PC-3 (cell line): ENCODE measurements at regions not wholly inside any gene's neighbourhood (a gene's known extent, or its start where the extent isn't known, plus 50 kb on each side); places are given as distances from the start of the nearest gene placed in this dataset.

Experiments
- ATAC-seq: fragments of 200-7000 bp; cut with Tn5 transposase; 2 replicates; pipeline ENCODE4 v1.9.1; 2020; ENCODE audit warnings: mild to moderate bottlenecking, moderate library complexity
- BruUV-seq: library from RNA; stranded (reverse); fragments of 400-500 nt; replicated peaks from 2 replicates; lab custom pipeline; 2021; lab: Mats Ljungman, UMichigan
- CTCF ChIA-PET: fragments of 300-600 bp; sonication (Branson Sonifier 250); formaldehyde crosslinking; loops from one replicate; lab custom pipeline; 2022; ENCODE audit warnings: antibody characterized with exemption; lab: Charles Lee
- POLR2A ChIA-PET: fragments of 300-600 bp; sonication (Branson Sonifier 250); formaldehyde crosslinking; loops from one replicate; lab custom pipeline; 2022; ENCODE audit warnings: antibody characterized with exemption; ENCODE audit not compliant: unreplicated experiment; lab: Charles Lee
- DNase-seq: peaks from one replicate; pipeline ENCODE4 v3.0.0-alpha.2; 2015
- H2AFZ ChIP-seq: fragments of 300-600 bp; sonication (generic); 2 replicates; pipeline ENCODE4 v1.6.0; 2016; ENCODE audit warnings: antibody characterized with exemption, low read length
- H3F3A ChIP-seq: fragments of 300-600 bp; sonication (generic); one replicate; pipeline ENCODE4 v1.6.0; 2017; ENCODE audit warnings: antibody characterized with exemption, low read length, control low read depth, mild to moderate bottlenecking; ENCODE audit not compliant: unreplicated experiment
- H3K27ac ChIP-seq: fragments of 300-600 bp; sonication (generic); 2 replicates; pipeline ENCODE4 v1.5.1; 2016; ENCODE audit warnings: mild to moderate bottlenecking, low read length
- H3K27me3 ChIP-seq: fragments of 300-600 bp; sonication (generic); 2 replicates; pipeline ENCODE4 v1.6.1; 2016; ENCODE audit warnings: low read length, mixed read lengths
- H3K36me3 ChIP-seq: fragments of 300-600 bp; sonication (generic); 2 replicates; pipeline ENCODE4 v1.6.1; 2016; ENCODE audit warnings: low read depth, mixed run types, low read length, mixed read lengths
- H3K4me1 ChIP-seq: fragments of 300-600 bp; sonication (generic); 2 replicates; pipeline ENCODE4 v1.5.1; 2016; ENCODE audit warnings: low read length; ENCODE audit not compliant: insufficient read depth
- H3K4me2 ChIP-seq: fragments of 300-600 bp; sonication (generic); 2 replicates; pipeline ENCODE4 v1.6.0; 2016; ENCODE audit warnings: low read length
- H3K4me3 ChIP-seq: fragments of 300-600 bp; sonication (generic); 2 replicates; pipeline ENCODE4 v1.5.1; 2016; ENCODE audit warnings: mild to moderate bottlenecking, low read length, mixed read lengths
- H3K79me2 ChIP-seq: fragments of 300-600 bp; sonication (generic); 2 replicates; pipeline ENCODE4 v1.6.1; 2017; ENCODE audit warnings: low read length, mixed read lengths
- H3K9ac ChIP-seq: fragments of 300-600 bp; sonication (generic); 2 replicates; pipeline ENCODE4 v1.6.0; 2016; ENCODE audit warnings: mild to moderate bottlenecking, low read length
- H3K9me2 ChIP-seq: fragments of 300-600 bp; sonication (generic); replicated peaks from 2 replicates; pipeline ENCODE4 v1.6.1; 2016; ENCODE audit warnings: mixed run types, low read length, mixed read lengths
- H3K9me3 ChIP-seq: fragments of 300-600 bp; sonication (generic); 2 replicates; pipeline ENCODE4 v1.6.1; 2016; ENCODE audit warnings: low read length, mixed read lengths
- H4K20me1 ChIP-seq: fragments of 300-600 bp; sonication (generic); 2 replicates; pipeline ENCODE4 v1.6.1; 2016; ENCODE audit warnings: low read length, mixed read lengths
- CTCF ChIP-seq: fragments of 300-600 bp; sonication (generic); conservative IDR thresholded peaks from 2 replicates; pipeline ENCODE4 v1.5.1; 2017; ENCODE audit warnings: antibody characterized with exemption, low read depth, mild to moderate bottlenecking, low read length
- EZH2 ChIP-seq: fragments of 300-600 bp; sonication (generic); IDR thresholded peaks from one replicate; pipeline ENCODE4 v1.6.1; 2017; ENCODE audit warnings: antibody characterized with exemption, mild to moderate bottlenecking, low read length; ENCODE audit not compliant: unreplicated experiment
- EZH2phosphoT487 ChIP-seq: fragments of 300-600 bp; sonication (generic); IDR thresholded peaks from 2 replicates; pipeline ENCODE4 v1.6.1; 2018; ENCODE audit warnings: mild to moderate bottlenecking, antibody characterized with exemption, low read length, borderline replicate concordance
- intact Hi-C: fragments of 100-400 bp; cut with micrococcal nuclease; formaldehyde crosslinking; loops from 2 replicates; pipeline ENCODE4 v1.9.0; 2023

- no peak overlapping the region for H3K27ac ChIP-seq
- no peaks in the 10 kb centered on the region for H3F3A ChIP-seq
- no peak for DNase-seq
Measured at GRCh38 chr18:22836932-22837331, 96.2 kb upstream of the RBBP8 start.

GRCh38 chr18:22838221-22838620 is 94.9 kb upstream of the RBBP8 start:
- H3K27ac ChIP-seq: no peak overlapping the region
- POLR2A ChIA-PET: no interaction called here
- H3K4me1 ChIP-seq: peaks cover 1% of the 10 kb centered on the region; the same call in 1 of the 2 replicates
- H3K9ac ChIP-seq: no peak overlapping the region
- no peaks in the 10 kb centered on the region for H3K9me3 ChIP-seq
- CTCF ChIA-PET: no interaction called here
- intact Hi-C loops: no loop called here
- H2AFZ ChIP-seq: no peak overlapping the region
- BruUV-seq: no TSS peak
- DNase-seq: no peak
- no peak overlapping the region for H3K4me3 ChIP-seq
- H3K9me2 ChIP-seq: no peaks in the 10 kb centered on the region
- H3F3A ChIP-seq: no peaks in the 10 kb centered on the region
- no peaks in the 10 kb centered on the region for H3K27me3 ChIP-seq
- H3K4me2 ChIP-seq: no peak overlapping the region
- TF ChIP-seq EZH2phosphoT487 (no peak), CTCF (no peak), EZH2 (no peak)
- no peaks in the 10 kb centered on the region for H3K79me2 ChIP-seq
- no peaks in the 10 kb centered on the region for H3K36me3 ChIP-seq
- no peaks in the 10 kb centered on the region for H4K20me1 ChIP-seq
- ATAC-seq: no peak

More at GRCh38 chr18:22836932-22837331, 96.2 kb upstream of the RBBP8 start:
- no peaks in the 10 kb centered on the region for H3K9me2 ChIP-seq
- H3K4me1 ChIP-seq: peaks cover 2% of the 10 kb centered on the region
- no peak overlapping the region for H3K4me3 ChIP-seq
- H2AFZ ChIP-seq: no peak overlapping the region
- no peak for ATAC-seq
- no peaks in the 10 kb centered on the region for H3K9me3 ChIP-seq
- H3K27me3 ChIP-seq: no peaks in the 10 kb centered on the region
- intact Hi-C loops: no loop called here
- H3K36me3 ChIP-seq: no peaks in the 10 kb centered on the region
- TF ChIP-seq EZH2: no peak
- no peak for TF ChIP-seq EZH2phosphoT487
- no peak for TF ChIP-seq CTCF
- ChIA-PET CTCF (no interaction called here), POLR2A (no interaction called here)
- H3K4me2 ChIP-seq: no peak overlapping the region
- H3K9ac ChIP-seq: no peak overlapping the region
- H3K79me2 ChIP-seq: no peaks in the 10 kb centered on the region
- BruUV-seq: no TSS peak
- H4K20me1 ChIP-seq: no peaks in the 10 kb centered on the region

GRCh38 chr18:22838639-22839277 is 94.4 kb upstream of the RBBP8 start:
- Histone ChIP-seq H3K36me3 (no peaks in the 10 kb centered on the region), H3K27me3 (no peaks in the 10 kb centered on the region), H3K9me3 (no peaks in the 10 kb centered on the region), H3K9me2 (no peaks in the 10 kb centered on the region), H3K4me1 (peaks cover 7% of the 10 kb centered on the region), H4K20me1 (no peaks in the 10 kb centered on the region), H3K9ac (no peak overlapping the region), H2AFZ (no peak overlapping the region), H3K27ac (no peak overlapping the region), H3K79me2 (no peaks in the 10 kb centered on the region), H3K4me3 (no peak overlapping the region), H3K4me2 (no peak overlapping the region), H3F3A (peaks cover under 1% of the 10 kb centered on the region)
- ATAC-seq (no peak), DNase-seq (no peak)
- POLR2A ChIA-PET: no interaction called here
- CTCF ChIA-PET: no interaction called here
- TF ChIP-seq CTCF (no peak), EZH2 (no peak), EZH2phosphoT487 (no peak)
- no TSS peak for BruUV-seq
- intact Hi-C loops: no loop called here
